GM23338 (cell line): ENCODE measurements at regions not wholly inside any gene's neighbourhood (a gene's known extent, or its start where the extent isn't known, plus 50 kb on each side); places are given as distances from the start of the nearest gene placed in this dataset.

ENCODE experiments used
- ATAC-seq: fragments of 200-7000 bp; cut with Tn5 transposase; 3 replicates; pipeline ENCODE4 v1.9.1; 2020
- DNase-seq: peaks from one replicate; pipeline ENCODE4 v3.0.0-alpha.2; 2015; ENCODE audit warnings: low spot score
- H2AFZ ChIP-seq: fragments of 200-600 bp; sonication (generic); 2 replicates; pipeline ENCODE4 v1.8.0; 2016; ENCODE audit warnings: antibody characterized with exemption, mild to moderate bottlenecking, moderate library complexity
- H3F3A ChIP-seq: fragments of 200-600 bp; sonication (generic); replicated peaks from 2 replicates; pipeline ENCODE4 v1.8.0; 2017; ENCODE audit warnings: antibody characterized with exemption, mixed run types, low read depth
- H3K27ac ChIP-seq: fragments of 200-600 bp; sonication (generic); 2 replicates; pipeline ENCODE4 v1.6.1; 2016; ENCODE audit warnings: low read depth
- H3K27me3 ChIP-seq: fragments of 200-600 bp; sonication (generic); 2 replicates; pipeline ENCODE4 v1.8.0; 2016; ENCODE audit warnings: mild to moderate bottlenecking, mixed run types, moderate library complexity; ENCODE audit not compliant: insufficient read depth
- H3K36me3 ChIP-seq: fragments of 200-600 bp; sonication (generic); 2 replicates; pipeline ENCODE4 v1.8.0; 2016; ENCODE audit warnings: mild to moderate bottlenecking; ENCODE audit not compliant: insufficient read depth
- H3K4me1 ChIP-seq: fragments of 200-600 bp; sonication (generic); 2 replicates; pipeline ENCODE4 v1.8.0; 2016; ENCODE audit warnings: mild to moderate bottlenecking, moderate library complexity; ENCODE audit not compliant: insufficient read depth
- H3K4me2 ChIP-seq: fragments of 200-600 bp; sonication (generic); 2 replicates; pipeline ENCODE4 v1.7.1; 2017; ENCODE audit warnings: mixed run types
- H3K4me3 ChIP-seq: fragments of 200-600 bp; sonication (generic); 2 replicates; pipeline ENCODE4 v1.6.1; 2016; ENCODE audit warnings: mixed run types
- H3K79me2 ChIP-seq: fragments of 200-600 bp; sonication (generic); replicated peaks from 2 replicates; pipeline ENCODE4 v1.8.0; 2017; ENCODE audit warnings: mild to moderate bottlenecking; ENCODE audit not compliant: insufficient read depth
- H3K9me2 ChIP-seq: fragments of 200-600 bp; sonication (generic); 2 replicates; pipeline ENCODE4 v1.8.0; 2017; ENCODE audit not compliant: insufficient read depth
- H4K20me1 ChIP-seq: fragments of 200-600 bp; sonication (generic); replicated peaks from 2 replicates; pipeline ENCODE4 v1.8.0; 2017; ENCODE audit warnings: mild to moderate bottlenecking; ENCODE audit not compliant: insufficient read depth
- H3K27ac Mint-ChIP-seq: 2 replicates; pipeline ENCODE4 v1.8.0; 2020; ENCODE audit warnings: inconsistent platforms, mild to moderate bottlenecking, moderate library complexity, mixed read lengths
- H3K27me3 Mint-ChIP-seq: 3 replicates; pipeline ENCODE4 v1.8.0; 2022; ENCODE audit warnings: low read depth, mild to moderate bottlenecking, moderate library complexity, mixed read lengths, inconsistent platforms; ENCODE audit not compliant: insufficient read depth, poor library complexity
- H3K36me3 Mint-ChIP-seq: 3 replicates; pipeline ENCODE4 v1.8.0; 2021; ENCODE audit warnings: low read depth, mild to moderate bottlenecking, inconsistent platforms, moderate library complexity, mixed read lengths
- H3K4me1 Mint-ChIP-seq: 3 replicates; pipeline ENCODE4 v1.8.0; 2020; ENCODE audit warnings: mild to moderate bottlenecking, inconsistent platforms, mixed read lengths
- H3K4me3 Mint-ChIP-seq: 3 replicates; pipeline ENCODE4 v1.8.0; 2021; ENCODE audit warnings: moderate library complexity, mild to moderate bottlenecking, inconsistent platforms, mixed read lengths
- H3K9me3 Mint-ChIP-seq: 3 replicates; pipeline ENCODE4 v1.8.0; 2020; ENCODE audit warnings: moderate library complexity, mild to moderate bottlenecking, inconsistent platforms, mixed read lengths
- CREB1 ChIP-seq: fragments of 250-450 bp; sonication (Bioruptor Pico); IDR thresholded peaks from 2 replicates; pipeline ENCODE4 v1.5.0; 2020; ENCODE audit warnings: low read depth, mild to moderate bottlenecking, moderate library complexity
- CTCF ChIP-seq, 2 experiments: fragments of 200-600 bp in 1 of 2; sonication (generic) in 1 of 2; conservative IDR thresholded peaks; 2 replicates each; pipeline versions ENCODE4 v1.5.1 to v1.6.1; 2016 to 2017; ENCODE audit warnings: antibody characterized with exemption in 2 of 2, low read depth in 2 of 2, mild to moderate bottlenecking in 2 of 2, moderate library complexity in 1 of 2
- ETS1 ChIP-seq: IDR thresholded peaks from 2 replicates; pipeline ENCODE4 v1.6.1; 2016; ENCODE audit warnings: antibody characterized with exemption
- EZH2 ChIP-seq: fragments of 200-600 bp; sonication (generic); IDR thresholded peaks from one replicate; pipeline ENCODE4 v1.8.0; 2017; ENCODE audit warnings: antibody characterized with exemption, mild to moderate bottlenecking, low read depth; ENCODE audit not compliant: unreplicated experiment
- EZH2phosphoT487 ChIP-seq: fragments of 200-600 bp; sonication (generic); IDR thresholded peaks from one replicate; pipeline ENCODE4 v1.8.1; 2018; ENCODE audit warnings: antibody characterized with exemption; ENCODE audit not compliant: unreplicated experiment
- JUNB ChIP-seq: IDR thresholded peaks from one replicate; pipeline ENCODE4 v1.6.1; 2016; ENCODE audit warnings: antibody characterized with exemption; ENCODE audit not compliant: unreplicated experiment
- NANOG ChIP-seq: IDR thresholded peaks from 2 replicates; pipeline ENCODE4 v1.6.1; 2016; ENCODE audit warnings: antibody characterized with exemption, borderline replicate concordance
- POLR2AphosphoS5 ChIP-seq: IDR thresholded peaks from 2 replicates; pipeline ENCODE4 v1.6.1; 2016; ENCODE audit warnings: antibody characterized with exemption, low read depth
- REST ChIP-seq: IDR thresholded peaks from one replicate; pipeline ENCODE4 v1.6.1; 2018; ENCODE audit warnings: antibody characterized with exemption; ENCODE audit not compliant: unreplicated experiment
- STAT1 ChIP-seq: IDR thresholded peaks from one replicate; pipeline ENCODE4 v1.6.1; 2016; ENCODE audit warnings: antibody characterized with exemption; ENCODE audit not compliant: unreplicated experiment
- ZNF114 ChIP-seq: fragments of 250-450 bp; sonication (Bioruptor Pico); IDR thresholded peaks from 2 replicates; pipeline ENCODE4 v1.5.0; 2020; ENCODE audit warnings: mild to moderate bottlenecking, moderate library complexity
- ZNF331 ChIP-seq: fragments of 250-450 bp; sonication (Bioruptor Pico); IDR thresholded peaks from 2 replicates; pipeline ENCODE4 v1.5.0; 2020; ENCODE audit warnings: low read depth, mild to moderate bottlenecking, moderate library complexity
- TF ChIP-seq, protein P1 (sequence below): fragments of 250-450 bp; sonication (Bioruptor Pico); IDR thresholded peaks from 2 replicates; pipeline ENCODE4 v1.5.0; 2020; ENCODE audit warnings: mild to moderate bottlenecking, moderate library complexity

DNA sequence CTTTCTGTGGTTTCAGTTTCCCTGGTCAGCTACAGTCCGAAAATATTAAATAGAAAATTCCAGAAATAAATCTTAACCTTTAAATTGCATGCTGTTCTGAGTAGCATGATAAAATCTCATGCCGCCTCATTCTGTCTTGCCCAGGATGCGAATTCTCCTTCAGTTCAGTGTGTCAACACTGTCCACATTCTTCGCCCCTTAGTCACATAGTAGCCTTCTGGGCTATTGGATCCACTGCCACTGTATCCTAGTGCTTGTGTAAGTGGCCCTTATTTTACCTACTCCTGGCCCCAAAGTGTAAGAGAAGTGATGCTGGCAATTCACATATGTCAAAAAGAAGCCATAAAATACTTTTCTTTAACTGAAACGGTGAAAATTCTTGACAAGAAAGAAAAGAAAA is 129.6 kb downstream of the ZWINT start (continued):
- TF ChIP-seq ZNF331 (CRISPR knock-in tag): no peak
- TF ChIP-seq NANOG: no peak
- TF ChIP-seq EZH2phosphoT487: no peak

DNA sequence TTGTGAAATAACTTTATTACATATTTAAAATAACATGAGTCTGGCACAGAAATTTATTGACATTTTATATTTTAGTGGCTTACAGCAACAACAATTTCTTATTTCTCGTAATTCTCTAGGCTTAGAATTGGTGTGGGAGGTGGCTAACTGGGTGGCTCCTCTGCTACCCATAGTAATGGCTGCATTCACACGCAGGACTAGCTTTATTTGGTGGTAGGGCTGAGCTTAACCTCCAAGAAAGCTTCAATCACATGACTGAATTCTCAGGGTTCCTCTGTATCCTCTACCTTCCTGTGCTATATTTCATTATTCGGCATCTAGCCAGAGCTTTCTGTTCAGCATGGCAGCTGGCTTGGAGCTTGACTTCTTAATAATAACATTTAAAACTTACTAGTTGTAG is 138.8 kb downstream of the ZWINT start:
- ATAC-seq (peak; percentile 56; the same call in 2 of the 3 replicates), DNase-seq (peak; percentile 42)
- Histone ChIP-seq H3K4me3 (no peak overlapping the region), H3K4me2 (no peak overlapping the region), H3K4me1 (no peaks in the 10 kb centered on the region), H3F3A (no peaks in the 10 kb centered on the region), H3K79me2 (no peaks in the 10 kb centered on the region), H3K27ac (no peak overlapping the region), H3K36me3 (no peaks in the 10 kb centered on the region), H2AFZ (no peak overlapping the region; the same call in 1 of the 2 replicates), H3K9me2 (no peaks in the 10 kb centered on the region), H3K27me3 (no peaks in the 10 kb centered on the region), H4K20me1 (no peaks in the 10 kb centered on the region)
- H3K4me1 Mint-ChIP-seq: no peaks in the 10 kb centered on the region
- no peak overlapping the region for H3K4me3 Mint-ChIP-seq
- H3K27ac Mint-ChIP-seq: no peak overlapping the region
- H3K36me3 Mint-ChIP-seq: no peaks in the 10 kb centered on the region
- H3K27me3 Mint-ChIP-seq: no peaks in the 10 kb centered on the region
- no peaks in the 10 kb centered on the region for H3K9me3 Mint-ChIP-seq
- TF ChIP-seq EZH2 (no peak), CREB1 (CRISPR knock-in tag) (no peak), STAT1 (no peak), CTCF (conservative IDR thresholded peaks at IDR 0.05; ENCODE audit: low read depth in 2 of 2) (no peak), JUNB (no peak), ZNF331 (CRISPR knock-in tag) (no peak), POLR2AphosphoS5 (no peak), ETS1 (no peak), ZNF114 (no peak), EZH2phosphoT487 (no peak), NANOG (no peak), REST (no peak)
- TF ChIP-seq, protein P1, sequence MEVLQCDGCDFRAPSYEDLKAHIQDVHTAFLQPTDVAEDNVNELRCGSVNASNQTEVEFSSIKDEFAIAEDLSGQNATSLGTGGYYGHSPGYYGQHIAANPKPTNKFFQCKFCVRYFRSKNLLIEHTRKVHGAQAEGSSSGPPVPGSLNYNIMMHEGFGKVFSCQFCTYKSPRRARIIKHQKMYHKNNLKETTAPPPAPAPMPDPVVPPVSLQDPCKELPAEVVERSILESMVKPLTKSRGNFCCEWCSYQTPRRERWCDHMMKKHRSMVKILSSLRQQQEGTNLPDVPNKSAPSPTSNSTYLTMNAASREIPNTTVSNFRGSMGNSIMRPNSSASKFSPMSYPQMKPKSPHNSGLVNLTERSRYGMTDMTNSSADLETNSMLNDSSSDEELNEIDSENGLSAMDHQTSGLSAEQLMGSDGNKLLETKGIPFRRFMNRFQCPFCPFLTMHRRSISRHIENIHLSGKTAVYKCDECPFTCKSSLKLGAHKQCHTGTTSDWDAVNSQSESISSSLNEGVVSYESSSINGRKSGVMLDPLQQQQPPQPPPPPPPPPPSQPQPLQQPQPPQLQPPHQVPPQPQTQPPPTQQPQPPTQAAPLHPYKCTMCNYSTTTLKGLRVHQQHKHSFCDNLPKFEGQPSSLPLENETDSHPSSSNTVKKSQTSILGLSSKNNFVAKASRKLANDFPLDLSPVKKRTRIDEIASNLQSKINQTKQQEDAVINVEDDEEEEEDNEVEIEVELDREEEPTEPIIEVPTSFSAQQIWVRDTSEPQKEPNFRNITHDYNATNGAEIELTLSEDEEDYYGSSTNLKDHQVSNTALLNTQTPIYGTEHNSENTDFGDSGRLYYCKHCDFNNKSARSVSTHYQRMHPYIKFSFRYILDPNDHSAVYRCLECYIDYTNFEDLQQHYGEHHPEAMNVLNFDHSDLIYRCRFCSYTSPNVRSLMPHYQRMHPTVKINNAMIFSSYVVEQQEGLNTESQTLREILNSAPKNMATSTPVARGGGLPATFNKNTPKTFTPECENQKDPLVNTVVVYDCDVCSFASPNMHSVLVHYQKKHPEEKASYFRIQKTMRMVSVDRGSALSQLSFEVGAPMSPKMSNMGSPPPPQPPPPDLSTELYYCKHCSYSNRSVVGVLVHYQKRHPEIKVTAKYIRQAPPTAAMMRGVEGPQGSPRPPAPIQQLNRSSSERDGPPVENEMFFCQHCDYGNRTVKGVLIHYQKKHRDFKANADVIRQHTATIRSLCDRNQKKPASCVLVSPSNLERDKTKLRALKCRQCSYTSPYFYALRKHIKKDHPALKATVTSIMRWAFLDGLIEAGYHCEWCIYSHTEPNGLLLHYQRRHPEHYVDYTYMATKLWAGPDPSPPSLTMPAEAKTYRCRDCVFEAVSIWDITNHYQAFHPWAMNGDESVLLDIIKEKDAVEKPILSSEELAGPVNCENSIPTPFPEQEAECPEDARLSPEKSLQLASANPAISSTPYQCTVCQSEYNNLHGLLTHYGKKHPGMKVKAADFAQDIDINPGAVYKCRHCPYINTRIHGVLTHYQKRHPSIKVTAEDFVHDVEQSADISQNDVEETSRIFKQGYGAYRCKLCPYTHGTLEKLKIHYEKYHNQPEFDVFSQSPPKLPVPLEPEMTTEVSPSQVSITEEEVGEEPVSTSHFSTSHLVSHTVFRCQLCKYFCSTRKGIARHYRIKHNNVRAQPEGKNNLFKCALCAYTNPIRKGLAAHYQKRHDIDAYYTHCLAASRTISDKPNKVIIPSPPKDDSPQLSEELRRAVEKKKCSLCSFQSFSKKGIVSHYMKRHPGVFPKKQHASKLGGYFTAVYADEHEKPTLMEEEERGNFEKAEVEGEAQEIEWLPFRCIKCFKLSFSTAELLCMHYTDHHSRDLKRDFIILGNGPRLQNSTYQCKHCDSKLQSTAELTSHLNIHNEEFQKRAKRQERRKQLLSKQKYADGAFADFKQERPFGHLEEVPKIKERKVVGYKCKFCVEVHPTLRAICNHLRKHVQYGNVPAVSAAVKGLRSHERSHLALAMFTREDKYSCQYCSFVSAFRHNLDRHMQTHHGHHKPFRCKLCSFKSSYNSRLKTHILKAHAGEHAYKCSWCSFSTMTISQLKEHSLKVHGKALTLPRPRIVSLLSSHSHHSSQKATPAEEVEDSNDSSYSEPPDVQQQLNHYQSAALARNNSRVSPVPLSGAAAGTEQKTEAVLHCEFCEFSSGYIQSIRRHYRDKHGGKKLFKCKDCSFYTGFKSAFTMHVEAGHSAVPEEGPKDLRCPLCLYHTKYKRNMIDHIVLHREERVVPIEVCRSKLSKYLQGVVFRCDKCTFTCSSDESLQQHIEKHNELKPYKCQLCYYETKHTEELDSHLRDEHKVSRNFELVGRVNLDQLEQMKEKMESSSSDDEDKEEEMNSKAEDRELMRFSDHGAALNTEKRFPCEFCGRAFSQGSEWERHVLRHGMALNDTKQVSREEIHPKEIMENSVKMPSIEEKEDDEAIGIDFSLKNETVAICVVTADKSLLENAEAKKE (CRISPR knock-in tag): no peak
